HG02943 (cell line): ENCODE measurements at regions not wholly inside any gene's neighbourhood (a gene's known extent, or its start where the extent isn't known, plus 50 kb on each side); places are given as distances from the start of the nearest gene placed in this dataset.
"Not testable (repeated sequence)": the region's sequence is repeated elsewhere in the genome, so short reads cannot be mapped to it uniquely, and the experiment has no call there.

Source experiments
- ATAC-seq: cut with Tn5 transposase; IDR thresholded peaks from one replicate; pipeline ENCODE4 v1.9.1; 2021; ENCODE audit warnings: mild to moderate bottlenecking, low read depth, moderate library complexity; ENCODE audit not compliant: unreplicated experiment

DNA sequence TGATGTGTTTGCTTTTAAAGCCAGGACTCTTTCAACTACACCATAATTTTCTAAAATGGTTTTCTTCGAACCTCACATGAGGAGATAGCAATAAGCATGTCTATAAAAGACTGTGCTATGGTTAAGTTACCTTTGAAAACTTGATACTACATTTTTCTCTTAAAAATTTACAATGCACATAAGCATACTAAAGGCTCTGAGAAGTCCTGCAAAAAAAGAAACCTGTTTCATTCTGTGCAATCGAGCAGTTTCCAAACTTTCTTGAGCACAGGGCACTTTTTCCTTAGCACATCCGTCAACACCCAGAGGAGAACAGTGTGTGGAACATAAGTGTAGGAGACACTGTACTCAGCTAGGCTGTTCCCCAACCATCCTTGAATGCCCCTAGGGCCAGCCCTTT, 144.1 kb upstream of the ARHGAP20 start:
- no peak for ATAC-seq

DNA sequence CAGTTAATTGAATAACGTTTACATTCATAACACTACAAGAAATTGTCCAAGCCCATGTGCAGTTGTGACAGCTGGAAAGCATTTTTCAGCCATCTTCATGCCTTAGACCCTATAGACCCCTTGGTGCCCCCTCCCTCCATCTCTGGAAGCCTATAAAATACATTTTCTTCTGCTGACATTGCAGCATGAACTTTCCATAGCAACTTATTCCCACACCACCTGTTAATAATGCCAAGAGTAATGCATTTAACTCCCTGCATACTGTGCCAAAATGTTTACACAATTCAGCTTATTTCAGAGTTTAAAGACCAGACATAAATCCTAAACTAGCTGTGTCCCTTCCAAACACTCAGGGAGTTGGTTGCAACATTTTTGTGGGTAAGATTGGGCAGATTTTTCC, 143.0 kb upstream of the ARHGAP20 start:
- ATAC-seq: no peak

- no peak for ATAC-seq
Measured at GRCh38 chr11:110852921-110853490, 140.8 kb upstream of the ARHGAP20 start.

DNA sequence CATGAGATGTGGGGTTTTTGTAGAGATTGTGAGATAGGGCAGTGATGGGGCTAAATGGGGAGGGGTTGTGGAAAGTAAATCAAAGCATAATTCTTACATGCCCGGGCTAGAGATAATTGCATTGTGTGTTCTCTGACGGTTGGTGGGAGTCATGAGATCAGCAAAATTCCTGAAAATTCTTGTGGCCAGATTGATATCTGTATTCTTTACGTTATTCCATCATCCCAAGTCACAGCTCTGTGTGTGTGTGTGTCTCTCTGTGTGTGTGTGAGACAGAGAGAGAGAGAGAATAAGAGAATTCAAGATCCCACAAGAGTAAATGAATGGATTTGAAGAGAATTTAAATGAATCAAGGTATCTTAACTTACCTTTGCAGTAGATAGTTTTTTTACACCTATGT, 138.6 kb upstream of the ARHGAP20 start:
- ATAC-seq: no peak

DNA sequence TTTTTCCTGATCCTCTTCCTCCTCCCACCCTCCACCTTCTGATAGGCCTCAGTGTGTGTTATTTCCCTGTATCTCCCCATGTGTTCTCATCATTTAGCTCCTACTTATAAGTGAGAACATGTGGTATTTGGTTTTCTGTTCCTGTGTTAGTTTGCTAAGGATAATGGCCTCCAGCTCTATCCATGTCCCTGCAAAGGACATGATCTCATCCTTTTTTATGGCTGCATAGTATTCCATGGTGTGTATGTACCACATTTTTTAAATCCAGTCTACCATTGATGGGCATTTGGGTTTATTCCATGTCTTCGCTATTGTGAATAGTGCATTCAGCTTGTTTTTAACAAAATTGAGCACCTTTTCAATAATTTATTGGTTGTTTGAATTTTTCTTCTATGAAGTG, 130.8 kb upstream of the ARHGAP20 start:
- not testable (repeated sequence) for ATAC-seq

- no peak for ATAC-seq
Measured at GRCh38 chr11:110838808-110839207, 126.6 kb upstream of the ARHGAP20 start.

DNA sequence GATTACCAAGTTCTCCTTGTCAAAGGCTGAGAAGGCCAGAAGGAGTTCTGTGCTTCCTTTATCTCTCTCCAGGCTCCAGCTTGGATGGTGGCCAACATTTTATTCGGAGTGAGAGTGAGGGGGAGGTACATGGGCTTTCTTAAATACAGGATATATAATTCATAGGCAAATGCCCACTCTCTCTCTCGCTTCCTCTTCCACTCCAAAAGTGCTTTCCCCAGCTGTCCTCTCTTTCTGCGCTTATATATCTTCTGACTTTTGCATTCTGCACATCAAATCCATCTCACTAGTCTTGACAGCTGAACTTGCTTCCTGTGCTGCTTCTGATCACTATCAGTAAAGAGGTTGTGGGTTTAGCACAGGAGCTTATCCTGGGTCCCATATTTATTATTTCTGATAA, 125.4 kb upstream of the ARHGAP20 start:
- ATAC-seq: no peak

DNA sequence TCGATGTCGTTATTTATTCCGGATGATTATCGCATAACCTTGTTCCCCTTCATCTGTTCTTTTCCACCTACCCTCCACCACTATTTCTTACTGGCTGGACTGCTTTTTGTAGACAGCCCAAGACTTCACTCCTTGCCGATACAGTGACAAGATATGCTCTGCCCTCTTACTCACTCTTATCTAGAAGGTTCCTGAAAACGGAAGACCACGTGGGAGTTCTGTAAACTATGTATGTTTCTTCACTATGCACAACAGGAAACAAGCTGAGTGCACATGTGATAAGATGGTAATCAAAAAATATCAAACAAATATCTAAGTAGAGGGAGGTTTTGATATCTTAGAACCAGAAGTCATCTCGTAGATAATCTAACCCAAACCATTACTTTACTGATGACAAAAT, 122.9 kb upstream of the ARHGAP20 start:
- no peak for ATAC-seq

DNA sequence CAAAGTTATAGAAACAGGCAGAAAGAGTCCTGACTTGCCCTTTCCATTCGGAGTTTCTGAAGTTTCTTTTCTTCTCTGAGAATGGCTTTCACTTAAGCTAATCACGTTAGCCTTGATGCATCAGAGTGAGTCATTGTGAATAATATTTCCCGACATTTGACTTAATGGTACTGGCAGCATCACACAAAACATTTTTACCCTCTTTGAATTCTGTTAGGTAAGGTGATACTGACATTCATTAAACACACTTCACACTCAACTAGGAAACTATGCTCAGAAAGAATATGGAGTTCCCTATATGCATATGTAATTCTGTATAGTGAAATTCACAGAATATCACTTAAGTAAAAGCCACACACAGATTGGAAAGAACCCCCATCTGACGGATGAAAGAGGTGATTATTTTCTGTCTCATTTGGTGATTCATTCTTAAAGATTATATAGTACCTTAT, 120.8 kb upstream of the ARHGAP20 start:
- no peak for ATAC-seq

DNA sequence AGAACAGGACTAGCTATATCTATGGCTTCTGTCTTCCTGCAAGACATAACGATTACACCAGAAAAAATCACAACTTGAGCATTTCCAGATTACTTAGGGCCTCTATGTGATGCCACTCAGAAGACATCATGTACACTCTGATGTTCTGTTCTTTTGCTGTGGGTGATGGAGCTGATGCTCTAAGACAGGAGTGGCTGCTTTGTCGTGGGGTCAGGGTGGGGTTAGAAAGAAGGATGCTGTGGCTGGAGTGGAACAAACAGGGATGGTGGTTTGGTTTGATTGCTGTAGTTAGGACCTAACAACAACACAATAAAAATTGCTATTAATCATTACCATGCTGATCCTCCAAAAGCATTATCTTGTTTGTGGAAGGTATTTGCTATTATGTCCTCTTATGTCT, 120.3 kb upstream of the ARHGAP20 start:
- ATAC-seq: no peak

GRCh38 chr11:110832080-110832479, 119.8 kb upstream of the ARHGAP20 start:
- ATAC-seq: no peak

DNA sequence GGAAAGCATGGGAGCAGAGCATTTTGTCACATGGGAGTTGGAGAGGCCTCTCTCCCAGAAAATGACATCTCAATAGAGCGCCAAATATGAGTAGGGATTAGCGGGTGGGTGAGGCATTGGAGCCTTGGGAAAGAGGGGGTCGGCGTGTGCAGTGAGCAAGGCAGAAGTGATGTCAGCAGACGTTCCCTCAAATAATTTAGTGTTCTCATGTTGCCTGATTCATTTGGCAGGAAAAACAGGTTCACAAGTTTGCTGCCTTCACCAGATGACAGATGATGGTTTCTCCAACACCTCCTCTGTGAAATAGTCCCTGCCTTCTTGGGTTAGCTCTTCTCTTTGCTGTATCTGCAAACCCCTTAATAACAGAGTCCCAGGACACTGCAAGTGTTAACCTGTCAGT, 118.5 kb upstream of the ARHGAP20 start:
- no peak for ATAC-seq

DNA sequence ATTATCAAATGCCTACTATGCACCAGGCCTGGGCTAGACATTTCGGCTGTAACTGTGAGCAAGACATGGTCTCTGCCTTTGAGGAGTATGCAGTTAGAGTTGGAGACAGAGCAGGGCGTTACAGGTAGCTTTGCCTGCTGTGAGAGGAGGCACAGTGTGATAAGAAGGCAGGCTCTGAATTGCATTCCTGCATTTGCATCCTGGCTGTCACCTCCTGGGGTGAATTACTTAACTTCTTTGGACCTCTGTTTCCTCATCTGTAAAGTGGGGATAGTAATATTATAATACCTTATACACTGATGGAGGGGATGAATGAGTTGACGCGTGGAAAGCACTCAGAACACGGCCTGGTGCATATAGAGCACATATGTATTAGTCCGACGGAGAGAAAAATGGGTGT, 118.1 kb upstream of the ARHGAP20 start:
- ATAC-seq: no peak

- ATAC-seq: no peak
Measured at GRCh38 chr11:110829873-110830272, 117.6 kb upstream of the ARHGAP20 start.

DNA sequence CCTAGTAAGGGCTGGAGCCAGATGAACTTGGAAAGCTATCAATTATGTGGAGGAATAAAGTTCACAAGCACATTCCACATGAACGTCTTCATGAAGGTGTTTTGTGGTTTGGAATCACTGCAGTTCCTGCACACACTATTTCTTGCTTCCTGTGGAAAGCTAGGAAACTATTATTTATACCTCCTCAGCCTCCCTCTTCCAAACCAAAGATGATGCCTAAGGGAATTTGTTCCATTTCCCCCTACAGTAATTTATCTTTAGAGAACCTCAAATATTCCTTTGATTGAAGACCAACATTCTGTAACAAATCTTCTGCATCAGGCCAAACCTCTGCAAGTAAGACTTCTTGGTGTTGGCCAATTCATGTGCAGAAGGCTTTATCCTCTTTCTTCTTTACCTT, 115.8 kb upstream of the ARHGAP20 start:
- ATAC-seq: no peak

GRCh38 chr11:110827276-110827675, 115.0 kb upstream of the ARHGAP20 start:
- ATAC-seq: no peak

DNA sequence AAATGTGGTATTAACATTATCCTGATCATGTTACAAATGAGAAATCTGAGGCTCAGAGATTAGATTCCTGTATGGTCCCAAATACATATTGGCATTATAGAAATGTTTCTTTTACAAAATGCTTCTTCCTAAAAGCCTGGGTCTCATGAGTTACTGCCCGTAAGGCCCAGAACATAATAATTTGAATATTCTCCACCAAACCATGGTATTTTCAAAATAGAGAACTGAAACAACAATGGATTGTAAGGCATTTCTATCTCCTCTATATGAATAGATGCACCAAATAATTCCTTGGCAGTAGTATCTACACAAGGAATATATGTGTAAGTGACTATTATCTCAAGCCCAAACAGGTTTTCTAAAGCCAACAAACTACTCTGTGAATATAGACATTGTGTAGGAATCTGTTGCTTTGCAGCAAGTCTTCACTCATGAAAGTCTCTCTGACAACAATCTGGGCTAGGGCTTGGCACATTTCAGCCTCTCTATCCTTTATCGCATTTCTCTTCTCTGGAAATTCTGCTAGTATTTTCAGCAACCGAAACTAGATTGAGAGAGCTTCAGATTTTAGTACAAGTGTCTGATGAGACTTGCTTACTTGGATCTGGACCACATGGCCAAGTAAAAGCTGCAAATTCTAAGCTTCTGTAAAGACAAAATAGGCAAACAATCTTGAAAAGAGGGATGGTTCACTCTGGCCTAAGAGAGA, 112.8 kb upstream of the ARHGAP20 start:
- no peak for ATAC-seq

DNA sequence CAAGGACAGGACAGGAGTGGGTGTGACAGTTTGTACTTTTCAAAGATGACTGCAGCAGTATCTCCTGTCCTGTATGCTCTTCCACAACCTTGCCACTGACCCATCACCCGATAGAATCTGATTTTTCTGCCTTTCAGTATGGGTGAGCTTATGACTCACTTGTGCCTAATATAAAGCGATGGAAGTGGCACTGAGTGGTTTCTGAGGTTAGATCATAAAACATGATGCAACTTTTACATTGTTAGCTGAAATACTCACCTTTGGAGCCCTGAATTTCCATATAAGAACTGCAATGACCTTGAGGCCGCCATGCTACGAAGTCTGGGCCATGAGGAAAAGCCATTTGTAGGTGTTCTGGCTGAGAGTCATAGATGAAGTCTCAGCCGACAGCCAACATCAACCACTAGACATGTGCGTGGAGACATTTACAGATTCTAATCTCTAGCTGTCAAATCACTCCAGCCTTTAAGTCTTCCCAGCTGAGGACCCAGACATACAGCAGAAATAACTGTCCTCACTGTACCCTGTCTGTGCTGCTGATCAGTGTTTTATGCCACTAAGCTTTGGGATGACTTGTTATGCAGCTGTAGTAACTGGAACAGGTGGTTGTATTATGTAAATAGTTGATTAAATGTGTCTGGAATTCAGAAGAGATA, 105.9 kb upstream of the ARHGAP20 start:
- no peak for ATAC-seq

DNA sequence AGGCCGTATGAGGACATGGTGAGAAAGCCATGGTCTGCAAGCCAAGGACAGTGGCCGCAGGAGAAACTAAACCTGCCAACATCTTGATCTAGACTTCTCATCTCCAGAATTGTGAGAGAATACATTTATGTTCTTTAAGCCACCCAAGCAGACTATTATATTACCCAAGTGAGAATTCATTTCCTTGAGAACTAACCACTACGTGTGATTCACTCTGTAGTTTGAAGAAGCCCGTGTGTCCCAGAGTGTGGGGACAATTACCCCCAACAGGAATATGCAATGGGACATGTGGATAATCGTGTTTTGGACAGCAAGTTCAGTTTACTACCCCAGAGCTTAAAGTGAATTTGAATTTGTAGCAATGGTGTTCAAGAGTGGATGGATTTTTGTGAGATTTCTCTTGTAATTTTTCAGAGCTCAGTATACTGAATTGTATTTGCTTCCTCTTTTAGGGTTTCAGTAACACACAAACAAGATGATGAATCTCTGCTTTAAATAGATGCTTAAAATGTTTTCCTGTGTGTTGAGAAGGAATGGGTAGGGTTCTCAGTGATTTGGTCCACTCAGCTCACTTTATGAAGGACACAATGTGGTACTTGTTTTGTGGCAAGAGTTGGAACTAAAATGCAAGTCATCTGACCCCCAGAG, 100.0 kb upstream of the ARHGAP20 start:
- ATAC-seq: no peak

- ATAC-seq: no peak
Measured at GRCh38 chr11:110809417-110810199, 97.4 kb upstream of the ARHGAP20 start.

GRCh38 chr11:110808248-110808647, 96.0 kb upstream of the ARHGAP20 start:
- ATAC-seq: no peak
